WTC11 (cell line): ENCODE measurements at regions not wholly inside any gene's neighbourhood (a gene's known extent, or its start where the extent isn't known, plus 50 kb on each side); places are given as distances from the start of the nearest gene placed in this dataset.

ENCODE experiments used
- ATAC-seq: fragments of 200-7000 bp; cut with Tn5 transposase; 2 replicates; pipeline ENCODE4 v1.10.0; 2021; ENCODE audit warnings: mild to moderate bottlenecking, moderate library complexity
- CTCF ChIA-PET: fragments of 300-600 bp; sonication (Branson Sonifier 250); formaldehyde crosslinking; loops from one replicate; lab custom pipeline; 2021; ENCODE audit warnings: antibody characterized with exemption; lab: Charles Lee
- POLR2A ChIA-PET: fragments of 350-600 bp; sonication (Branson Sonifier 250); formaldehyde crosslinking; loops from one replicate; lab custom pipeline; 2021; ENCODE audit warnings: antibody characterized with exemption; lab: Charles Lee
- DNase-seq: peaks from one replicate; pipeline ENCODE4 v3.0.0; 2021; ENCODE audit warnings: low spot score
- H3K27ac Mint-ChIP-seq: 2 replicates; pipeline ENCODE4 v1.8.0; 2021; ENCODE audit warnings: mixed read lengths
- H3K27me3 Mint-ChIP-seq: 2 replicates; pipeline ENCODE4 v1.8.0; 2021; ENCODE audit warnings: low read depth, mild to moderate bottlenecking, moderate library complexity, mixed read lengths
- H3K36me3 Mint-ChIP-seq: 2 replicates; pipeline ENCODE4 v1.8.0; 2021; ENCODE audit warnings: mixed read lengths
- H3K4me1 Mint-ChIP-seq: 2 replicates; pipeline ENCODE4 v1.8.0; 2022; ENCODE audit warnings: mixed read lengths
- H3K4me3 Mint-ChIP-seq: 2 replicates; pipeline ENCODE4 v1.8.0; 2021; ENCODE audit warnings: mild to moderate bottlenecking, moderate library complexity, mixed read lengths
- H3K9me3 Mint-ChIP-seq: 2 replicates; pipeline ENCODE4 v1.8.0; 2021; ENCODE audit warnings: mixed read lengths
- ESRRA ChIP-seq: sonication (generic); formaldehyde crosslinking; IDR thresholded peaks from 2 replicates; pipeline ENCODE4 v1.8.1; 2022; ENCODE audit warnings: mild to moderate bottlenecking, missing genetic modification reagents, borderline replicate concordance
- FOXJ3 ChIP-seq: sonication (generic); formaldehyde crosslinking; IDR thresholded peaks from 2 replicates; pipeline ENCODE4 v1.9.0; 2021; ENCODE audit warnings: missing genetic modification reagents, mild to moderate bottlenecking, borderline replicate concordance
- GABPB1 ChIP-seq: sonication (generic); formaldehyde crosslinking; IDR thresholded peaks from 2 replicates; pipeline ENCODE4 v1.8.1; 2023; ENCODE audit warnings: mild to moderate bottlenecking, missing genetic modification reagents
- HMGA2 ChIP-seq: fragments of 250-450 bp; sonication (Bioruptor Pico); IDR thresholded peaks from 2 replicates; pipeline ENCODE4 v1.4.0; 2021; ENCODE audit warnings: mild to moderate bottlenecking, moderate library complexity
- IRF2 ChIP-seq: sonication (generic); formaldehyde crosslinking; IDR thresholded peaks from 2 replicates; pipeline ENCODE4 v1.8.0; 2022; ENCODE audit warnings: low read depth, missing genetic modification reagents, borderline replicate concordance
- JUN ChIP-seq: sonication (generic); formaldehyde crosslinking; IDR thresholded peaks from 2 replicates; pipeline ENCODE4 v1.8.0; 2023; ENCODE audit warnings: mild to moderate bottlenecking, missing genetic modification reagents
- KAT7 ChIP-seq: sonication (generic); formaldehyde crosslinking; IDR thresholded peaks from 2 replicates; pipeline ENCODE4 v1.8.1; 2023; ENCODE audit warnings: missing genetic modification reagents, mild to moderate bottlenecking, borderline replicate concordance
- MLX ChIP-seq: sonication (generic); formaldehyde crosslinking; IDR thresholded peaks from 2 replicates; pipeline ENCODE4 v1.8.1; 2023; ENCODE audit warnings: mild to moderate bottlenecking, missing genetic modification reagents, moderate library complexity
- MYBL2 ChIP-seq: sonication (generic); formaldehyde crosslinking; IDR thresholded peaks from 2 replicates; pipeline ENCODE4 v1.8.1; 2023; ENCODE audit warnings: mild to moderate bottlenecking, moderate library complexity, missing genetic modification reagents
- NR1H2 ChIP-seq: sonication (generic); formaldehyde crosslinking; IDR thresholded peaks from 2 replicates; pipeline ENCODE4 v1.9.0; 2021; ENCODE audit warnings: mild to moderate bottlenecking, moderate library complexity, missing genetic modification reagents
- TCF7 ChIP-seq: sonication (generic); formaldehyde crosslinking; IDR thresholded peaks from 2 replicates; pipeline ENCODE4 v1.8.0; 2022; ENCODE audit warnings: mild to moderate bottlenecking, low read depth, missing genetic modification reagents, moderate library complexity
- ZBTB43 ChIP-seq: sonication (generic); formaldehyde crosslinking; IDR thresholded peaks from 2 replicates; pipeline ENCODE4 v1.8.1; 2023; ENCODE audit warnings: mild to moderate bottlenecking, missing genetic modification reagents
- ZNF281 ChIP-seq: sonication (generic); formaldehyde crosslinking; IDR thresholded peaks from 2 replicates; pipeline ENCODE4 v1.8.0; 2023; ENCODE audit warnings: mild to moderate bottlenecking, missing genetic modification reagents
- ZNF423 ChIP-seq: fragments of 250-450 bp; sonication (Bioruptor Pico); IDR thresholded peaks from 2 replicates; pipeline ENCODE4 v2.1.2; 2022; ENCODE audit warnings: mild to moderate bottlenecking, moderate library complexity
- ZNF671 ChIP-seq: fragments of 250-450 bp; sonication (Bioruptor Pico); IDR thresholded peaks from 2 replicates; pipeline ENCODE4 v1.8.0; 2021; ENCODE audit warnings: mild to moderate bottlenecking
- TF ChIP-seq, protein P1 (sequence below): fragments of 250-450 bp; sonication (Bioruptor Pico); IDR thresholded peaks from 2 replicates; pipeline ENCODE4 v2.1.2; 2022; ENCODE audit warnings: mild to moderate bottlenecking, moderate library complexity
- TF ChIP-seq, protein P2 (sequence below): sonication (generic); formaldehyde crosslinking; IDR thresholded peaks from 2 replicates; pipeline ENCODE4 v1.8.1; 2023; ENCODE audit warnings: mild to moderate bottlenecking, missing genetic modification reagents
- TF ChIP-seq, protein P3 (sequence below): sonication (generic); formaldehyde crosslinking; conservative IDR thresholded peaks from 2 replicates; pipeline ENCODE4 v1.8.1; 2023; ENCODE audit warnings: mild to moderate bottlenecking, low read depth, missing genetic modification reagents, moderate library complexity

- ATAC-seq (no peak), DNase-seq (no peak)
- H3K27ac Mint-ChIP-seq: peak overlapping the region; percentile 43; the same call in 1 of the 2 replicates
- CTCF ChIA-PET: no interaction called here
- TF ChIP-seq ZNF423 (no peak), ZNF281 (no peak), ZBTB43 (CRISPR knock-in tag) (no peak), NR1H2 (CRISPR knock-in tag) (no peak), FOXJ3 (CRISPR knock-in tag) (no peak), MYBL2 (no peak), ZNF671 (CRISPR knock-in tag) (no peak)
- TF ChIP-seq, protein P1, sequence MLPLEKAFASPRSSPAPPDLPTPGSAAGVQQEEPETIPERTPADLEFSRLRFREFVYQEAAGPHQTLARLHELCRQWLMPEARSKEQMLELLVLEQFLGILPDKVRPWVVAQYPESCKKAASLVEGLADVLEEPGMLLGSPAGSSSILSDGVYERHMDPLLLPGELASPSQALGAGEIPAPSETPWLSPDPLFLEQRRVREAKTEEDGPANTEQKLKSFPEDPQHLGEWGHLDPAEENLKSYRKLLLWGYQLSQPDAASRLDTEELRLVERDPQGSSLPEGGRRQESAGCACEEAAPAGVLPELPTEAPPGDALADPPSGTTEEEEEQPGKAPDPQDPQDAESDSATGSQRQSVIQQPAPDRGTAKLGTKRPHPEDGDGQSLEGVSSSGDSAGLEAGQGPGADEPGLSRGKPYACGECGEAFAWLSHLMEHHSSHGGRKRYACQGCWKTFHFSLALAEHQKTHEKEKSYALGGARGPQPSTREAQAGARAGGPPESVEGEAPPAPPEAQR (CRISPR knock-in tag): no peak
- TF ChIP-seq, protein P2, sequence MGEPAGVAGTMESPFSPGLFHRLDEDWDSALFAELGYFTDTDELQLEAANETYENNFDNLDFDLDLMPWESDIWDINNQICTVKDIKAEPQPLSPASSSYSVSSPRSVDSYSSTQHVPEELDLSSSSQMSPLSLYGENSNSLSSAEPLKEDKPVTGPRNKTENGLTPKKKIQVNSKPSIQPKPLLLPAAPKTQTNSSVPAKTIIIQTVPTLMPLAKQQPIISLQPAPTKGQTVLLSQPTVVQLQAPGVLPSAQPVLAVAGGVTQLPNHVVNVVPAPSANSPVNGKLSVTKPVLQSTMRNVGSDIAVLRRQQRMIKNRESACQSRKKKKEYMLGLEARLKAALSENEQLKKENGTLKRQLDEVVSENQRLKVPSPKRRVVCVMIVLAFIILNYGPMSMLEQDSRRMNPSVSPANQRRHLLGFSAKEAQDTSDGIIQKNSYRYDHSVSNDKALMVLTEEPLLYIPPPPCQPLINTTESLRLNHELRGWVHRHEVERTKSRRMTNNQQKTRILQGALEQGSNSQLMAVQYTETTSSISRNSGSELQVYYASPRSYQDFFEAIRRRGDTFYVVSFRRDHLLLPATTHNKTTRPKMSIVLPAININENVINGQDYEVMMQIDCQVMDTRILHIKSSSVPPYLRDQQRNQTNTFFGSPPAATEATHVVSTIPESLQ (CRISPR knock-in tag): no peak
- peaks cover 3% of the 10 kb centered on the region; the same call in 1 of the 2 replicates for H3K27me3 Mint-ChIP-seq
- peaks cover 26% of the 10 kb centered on the region for H3K4me1 Mint-ChIP-seq
- H3K9me3 Mint-ChIP-seq: peaks cover 7% of the 10 kb centered on the region
- H3K36me3 Mint-ChIP-seq: peaks cover 6% of the 10 kb centered on the region
- no peak overlapping the region for H3K4me3 Mint-ChIP-seq
- POLR2A ChIA-PET: no interaction called here
Measured at GRCh38 chr4:137443031-137443800, 89.1 kb downstream of the PCDH18 start.

DNA sequence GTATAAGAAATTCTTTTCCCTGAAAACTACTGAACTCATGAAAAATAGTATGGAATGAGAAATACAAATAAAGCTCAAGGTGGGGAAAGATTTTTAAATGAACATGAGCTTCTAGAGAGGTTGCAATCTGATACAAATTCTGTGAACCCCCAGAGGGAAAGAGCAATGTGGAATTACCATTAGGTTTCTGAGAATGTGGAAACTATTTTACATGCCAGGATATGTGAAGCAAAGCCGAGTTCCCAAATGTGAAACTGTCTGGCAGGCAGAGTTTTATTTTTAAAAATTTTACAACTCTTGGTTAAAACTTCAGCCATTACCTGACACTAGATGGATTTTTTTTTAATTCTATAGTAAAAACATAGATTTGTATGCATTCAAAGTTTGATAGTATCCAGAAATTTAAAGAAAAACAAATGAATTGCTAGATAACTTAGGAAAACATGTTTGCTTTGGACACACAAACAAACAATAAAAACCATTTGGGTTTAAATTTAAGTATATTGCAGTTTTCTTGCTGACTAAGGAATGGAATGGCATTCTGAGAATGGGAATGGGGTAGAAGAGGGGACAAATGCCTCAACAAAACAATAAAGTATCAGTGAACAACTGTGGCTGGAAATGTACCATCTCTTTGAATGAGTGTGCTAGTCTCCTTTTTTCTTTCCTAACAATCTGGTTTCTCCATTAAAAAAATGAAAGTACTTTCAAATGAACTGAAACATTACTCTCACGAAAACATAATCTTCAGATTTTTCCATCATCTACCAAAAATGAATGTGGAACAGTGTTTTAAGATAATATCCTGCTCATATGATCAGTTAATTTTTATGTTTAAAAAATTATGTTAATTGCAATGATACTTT, 99.6 kb downstream of the PCDH18 start:
- ATAC-seq (no peak), DNase-seq (no peak)
- Mint-ChIP-seq H3K4me1 (peaks cover 8% of the 10 kb centered on the region), H3K4me3 (no peak overlapping the region), H3K9me3 (no peaks in the 10 kb centered on the region), H3K36me3 (no peaks in the 10 kb centered on the region), H3K27ac (peak overlapping the region; percentile 63; the same call in 1 of the 2 replicates), H3K27me3 (no peaks in the 10 kb centered on the region)
- ChIA-PET CTCF (no interaction called here), POLR2A (no interaction called here)
- TF ChIP-seq, protein P3, sequence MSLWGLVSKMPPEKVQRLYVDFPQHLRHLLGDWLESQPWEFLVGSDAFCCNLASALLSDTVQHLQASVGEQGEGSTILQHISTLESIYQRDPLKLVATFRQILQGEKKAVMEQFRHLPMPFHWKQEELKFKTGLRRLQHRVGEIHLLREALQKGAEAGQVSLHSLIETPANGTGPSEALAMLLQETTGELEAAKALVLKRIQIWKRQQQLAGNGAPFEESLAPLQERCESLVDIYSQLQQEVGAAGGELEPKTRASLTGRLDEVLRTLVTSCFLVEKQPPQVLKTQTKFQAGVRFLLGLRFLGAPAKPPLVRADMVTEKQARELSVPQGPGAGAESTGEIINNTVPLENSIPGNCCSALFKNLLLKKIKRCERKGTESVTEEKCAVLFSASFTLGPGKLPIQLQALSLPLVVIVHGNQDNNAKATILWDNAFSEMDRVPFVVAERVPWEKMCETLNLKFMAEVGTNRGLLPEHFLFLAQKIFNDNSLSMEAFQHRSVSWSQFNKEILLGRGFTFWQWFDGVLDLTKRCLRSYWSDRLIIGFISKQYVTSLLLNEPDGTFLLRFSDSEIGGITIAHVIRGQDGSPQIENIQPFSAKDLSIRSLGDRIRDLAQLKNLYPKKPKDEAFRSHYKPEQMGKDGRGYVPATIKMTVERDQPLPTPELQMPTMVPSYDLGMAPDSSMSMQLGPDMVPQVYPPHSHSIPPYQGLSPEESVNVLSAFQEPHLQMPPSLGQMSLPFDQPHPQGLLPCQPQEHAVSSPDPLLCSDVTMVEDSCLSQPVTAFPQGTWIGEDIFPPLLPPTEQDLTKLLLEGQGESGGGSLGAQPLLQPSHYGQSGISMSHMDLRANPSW (CRISPR knock-in tag): no peak
- TF ChIP-seq, protein P1 (CRISPR knock-in tag): no peak
- no peak for TF ChIP-seq MLX (CRISPR knock-in tag)
- TF ChIP-seq KAT7 (CRISPR knock-in tag): no peak
- TF ChIP-seq IRF2 (CRISPR knock-in tag): no peak
- no peak for TF ChIP-seq ESRRA (CRISPR knock-in tag)
- no peak for TF ChIP-seq GABPB1 (CRISPR knock-in tag)
- TF ChIP-seq HMGA2 (CRISPR knock-in tag): no peak
- no peak for TF ChIP-seq JUN (CRISPR knock-in tag)
- TF ChIP-seq TCF7: no peak
